IPS-20b (cell line): ENCODE measurements at regions not wholly inside any gene's neighbourhood (a gene's known extent, or its start where the extent isn't known, plus 50 kb on each side); places are given as distances from the start of the nearest gene placed in this dataset.
"Not testable (repeated sequence)": the region's sequence is repeated elsewhere in the genome, so short reads cannot be mapped to it uniquely, and the experiment has no call there.

Source experiments
- H3K27ac ChIP-seq: one replicate; pipeline ENCODE4 v1.5.1; 2013; ENCODE audit warnings: low read length
- H3K27me3 ChIP-seq: 2 replicates; pipeline ENCODE4 v1.6.1; 2013; ENCODE audit warnings: mild to moderate bottlenecking, low read length, inconsistent platforms; ENCODE audit not compliant: insufficient read depth
- H3K36me3 ChIP-seq: 2 replicates; pipeline ENCODE4 v1.6.1; 2013; ENCODE audit warnings: low read depth, mild to moderate bottlenecking, inconsistent platforms, low read length, moderate library complexity; ENCODE audit not compliant: insufficient read depth
- H3K4me1 ChIP-seq: 2 replicates; pipeline ENCODE4 v1.6.1; 2013; ENCODE audit warnings: mild to moderate bottlenecking, control low read depth, inconsistent platforms, low read length, moderate library complexity; ENCODE audit not compliant: insufficient read depth
- H3K4me3 ChIP-seq: 2 replicates; pipeline ENCODE4 v1.5.1; 2013; ENCODE audit warnings: mild to moderate bottlenecking, low read length, inconsistent platforms
- H3K9ac ChIP-seq: 2 replicates; pipeline ENCODE4 v1.6.1; 2013; ENCODE audit warnings: low read depth, mild to moderate bottlenecking, inconsistent platforms, low read length, moderate library complexity
- H3K9me3 ChIP-seq: 2 replicates; pipeline ENCODE4 v1.6.1; 2013; ENCODE audit warnings: mild to moderate bottlenecking, low read depth, low read length, inconsistent platforms; ENCODE audit not compliant: insufficient read depth

- not testable (repeated sequence) for H3K4me1 ChIP-seq, H3K4me3 ChIP-seq, H3K27me3 ChIP-seq, H3K9ac ChIP-seq, H3K27ac ChIP-seq, H3K36me3 ChIP-seq
- peaks cover 32% of the 10 kb centered on the region for H3K9me3 ChIP-seq
Measured at GRCh38 chr9:65401456-65402045, 116.5 kb upstream of the FOXD4L5 start.

GRCh38 chr9:65400886-65401285, 115.9 kb upstream of the FOXD4L5 start:
- Histone ChIP-seq H3K27me3 (no peaks in the 10 kb centered on the region), H3K9ac (no peak overlapping the region), H3K9me3 (peaks cover 32% of the 10 kb centered on the region), H3K36me3 (no peaks in the 10 kb centered on the region), H3K4me3 (no peak overlapping the region), H3K4me1 (no peaks in the 10 kb centered on the region), H3K27ac (no peak overlapping the region)

DNA sequence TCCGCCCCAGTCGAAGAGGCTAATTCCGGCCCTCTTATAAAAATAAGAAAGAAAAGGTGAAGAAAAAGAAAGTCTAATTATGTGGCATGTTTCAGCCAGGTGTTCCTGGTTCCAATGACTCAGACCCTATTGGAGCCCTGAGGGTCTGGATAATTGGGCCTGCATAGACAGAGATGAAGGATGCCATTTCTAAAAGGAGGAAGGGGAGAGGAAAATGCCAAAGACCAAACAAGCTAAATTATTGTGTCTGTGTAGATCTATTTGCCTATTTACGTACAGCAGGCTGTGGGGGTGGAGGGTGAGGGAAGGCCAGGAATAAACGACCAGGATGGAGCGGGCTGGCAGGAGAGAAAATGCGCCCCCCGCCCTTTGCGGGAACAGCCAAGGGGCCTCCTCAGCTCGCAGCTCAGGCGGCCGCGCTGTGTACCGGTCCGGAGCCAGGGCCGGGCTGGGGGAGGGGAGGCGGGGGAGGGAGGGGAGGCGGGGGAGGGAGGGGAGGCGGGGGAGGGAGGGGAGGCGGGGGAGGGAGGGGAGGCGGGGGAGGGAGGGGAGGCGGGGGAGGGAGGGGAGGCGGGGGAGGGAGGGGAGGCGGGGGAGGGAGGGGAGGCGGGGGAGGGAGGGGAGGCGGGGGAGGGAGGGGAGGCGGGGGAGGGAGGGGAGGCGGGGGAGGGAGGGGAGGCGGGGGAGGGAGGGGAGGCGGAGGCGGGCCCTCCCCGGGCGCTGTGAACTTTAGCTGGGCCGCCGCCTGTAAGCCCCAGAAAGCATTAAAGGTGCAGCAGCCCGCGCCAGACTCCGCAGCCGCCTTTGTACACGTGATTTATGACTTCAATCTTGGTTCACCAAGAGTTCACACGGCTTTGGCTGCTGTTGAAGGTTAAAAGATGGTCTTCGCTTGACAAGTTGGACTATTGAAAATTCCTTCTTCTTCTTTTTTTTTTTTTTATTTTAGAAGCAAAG, 113.0 kb upstream of the FOXD4L5 start:
- H3K4me3 ChIP-seq, H3K36me3 ChIP-seq, H3K27me3 ChIP-seq, H3K4me1 ChIP-seq, H3K9ac ChIP-seq, H3K27ac ChIP-seq: not testable (repeated sequence)
- peaks cover 12% of the 10 kb centered on the region for H3K9me3 ChIP-seq

GRCh38 chr9:65397226-65397625, 112.2 kb upstream of the FOXD4L5 start:
- not testable (repeated sequence) for H3K4me1 ChIP-seq, H3K4me3 ChIP-seq, H3K36me3 ChIP-seq, H3K27me3 ChIP-seq, H3K27ac ChIP-seq, H3K9ac ChIP-seq
- peaks cover 12% of the 10 kb centered on the region for H3K9me3 ChIP-seq

DNA sequence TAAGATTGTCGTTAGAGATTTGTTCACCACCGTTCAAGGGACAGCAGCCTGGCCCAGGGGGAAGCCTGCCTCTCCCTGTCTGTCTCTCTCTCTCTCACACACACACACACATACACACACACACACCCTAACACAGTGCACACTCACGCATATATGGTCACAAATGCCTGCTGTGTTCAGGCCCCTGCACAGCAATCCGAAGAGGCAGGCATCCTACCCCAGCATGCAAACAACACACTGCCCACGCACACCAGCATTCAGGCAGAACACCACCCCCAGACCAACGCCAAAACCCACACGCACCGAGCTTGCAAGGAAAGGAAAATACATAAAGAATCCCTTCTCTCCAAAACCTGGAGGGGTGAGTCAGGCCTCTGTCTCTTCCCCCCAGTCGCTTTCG, 111.6 kb upstream of the FOXD4L5 start:
- peaks cover 12% of the 10 kb centered on the region for H3K9me3 ChIP-seq
- H3K27ac ChIP-seq, H3K4me1 ChIP-seq, H3K4me3 ChIP-seq, H3K27me3 ChIP-seq, H3K36me3 ChIP-seq, H3K9ac ChIP-seq: not testable (repeated sequence)

- not testable (repeated sequence) for H3K27me3 ChIP-seq, H3K4me3 ChIP-seq, H3K9me3 ChIP-seq, H3K27ac ChIP-seq, H3K4me1 ChIP-seq, H3K36me3 ChIP-seq, H3K9ac ChIP-seq
Measured at GRCh38 chr9:65395789-65396188, 110.8 kb upstream of the FOXD4L5 start.

DNA sequence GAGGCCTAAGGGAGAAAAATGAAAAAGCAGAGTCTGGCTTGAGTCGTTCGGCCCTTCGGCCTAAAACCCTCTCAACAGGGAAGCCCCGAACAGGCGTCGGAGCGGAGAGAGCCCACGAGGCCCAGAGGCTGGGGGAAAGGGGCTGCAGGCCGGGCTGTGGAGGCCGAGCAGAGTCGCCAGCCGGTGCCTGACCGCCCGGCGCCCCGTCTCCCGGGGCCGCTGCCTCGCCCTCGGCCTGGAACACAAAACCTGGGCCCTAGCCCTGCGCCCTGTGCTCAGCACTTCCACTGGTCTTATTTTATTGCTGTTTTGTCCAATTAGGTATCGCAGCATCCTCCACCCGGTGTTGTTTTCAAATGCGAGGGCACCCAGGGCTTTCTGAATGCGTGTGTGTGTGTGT, 110.1 kb upstream of the FOXD4L5 start:
- H3K9me3 ChIP-seq, H3K27me3 ChIP-seq, H3K4me1 ChIP-seq, H3K9ac ChIP-seq, H3K4me3 ChIP-seq, H3K27ac ChIP-seq, H3K36me3 ChIP-seq: not testable (repeated sequence)

DNA sequence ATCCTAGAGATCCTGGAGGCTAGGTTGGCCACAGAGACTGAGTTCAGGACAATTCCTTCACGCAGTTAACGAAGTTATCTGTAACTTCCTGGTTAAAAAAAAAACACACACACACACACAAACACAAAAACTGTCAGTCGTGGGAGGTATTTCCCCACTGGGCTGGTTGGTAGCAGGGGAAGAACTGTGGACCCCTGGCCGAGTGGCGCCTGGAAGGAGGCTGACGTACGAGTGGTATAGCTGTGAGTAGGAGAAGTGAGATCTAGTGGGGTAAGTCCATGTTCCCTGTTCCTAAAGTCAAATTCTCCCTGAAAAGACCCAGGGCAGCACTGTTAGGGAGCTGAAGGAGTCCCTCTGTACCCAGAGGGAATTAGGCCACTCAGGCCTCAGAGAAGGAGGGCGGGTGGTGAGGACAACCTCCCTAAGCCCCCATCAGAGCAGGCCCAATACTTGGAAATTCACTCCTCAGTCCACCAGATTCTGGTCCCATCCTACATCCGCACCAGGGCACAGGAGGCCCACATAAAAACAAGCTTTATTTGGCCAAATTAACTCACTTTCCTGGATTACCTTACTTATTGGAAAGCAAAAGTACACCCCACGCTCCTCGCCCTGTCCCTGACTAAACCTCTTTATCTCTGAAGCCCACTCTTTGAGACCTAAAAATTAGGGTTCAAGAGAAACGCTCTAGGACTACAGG, 108.3 kb upstream of the FOXD4L5 start:
- H3K4me3 ChIP-seq, H3K27me3 ChIP-seq, H3K36me3 ChIP-seq, H3K27ac ChIP-seq, H3K9ac ChIP-seq, H3K9me3 ChIP-seq, H3K4me1 ChIP-seq: not testable (repeated sequence)

DNA sequence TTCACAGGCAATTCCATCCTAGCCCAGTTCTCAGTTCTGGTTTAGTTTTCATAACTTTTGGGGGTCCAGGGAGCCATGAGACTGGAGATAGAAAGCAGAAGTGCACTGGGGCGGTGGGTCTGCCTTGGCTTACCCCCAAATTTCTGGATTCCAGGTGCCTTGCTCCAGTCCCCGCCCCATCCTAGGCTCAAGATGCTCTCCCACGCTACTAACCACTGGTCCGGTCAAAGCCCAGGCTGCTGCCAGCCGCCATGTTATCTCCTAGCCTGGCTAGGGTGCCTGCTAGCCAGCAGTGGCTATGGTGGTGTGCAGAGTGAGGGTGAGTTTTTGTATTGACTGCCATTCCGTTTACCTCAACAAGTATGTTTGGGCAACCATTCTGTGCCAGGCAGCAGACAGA, 107.6 kb upstream of the FOXD4L5 start:
- H3K27ac ChIP-seq, H3K4me3 ChIP-seq, H3K4me1 ChIP-seq, H3K27me3 ChIP-seq, H3K9ac ChIP-seq, H3K36me3 ChIP-seq, H3K9me3 ChIP-seq: not testable (repeated sequence)

DNA sequence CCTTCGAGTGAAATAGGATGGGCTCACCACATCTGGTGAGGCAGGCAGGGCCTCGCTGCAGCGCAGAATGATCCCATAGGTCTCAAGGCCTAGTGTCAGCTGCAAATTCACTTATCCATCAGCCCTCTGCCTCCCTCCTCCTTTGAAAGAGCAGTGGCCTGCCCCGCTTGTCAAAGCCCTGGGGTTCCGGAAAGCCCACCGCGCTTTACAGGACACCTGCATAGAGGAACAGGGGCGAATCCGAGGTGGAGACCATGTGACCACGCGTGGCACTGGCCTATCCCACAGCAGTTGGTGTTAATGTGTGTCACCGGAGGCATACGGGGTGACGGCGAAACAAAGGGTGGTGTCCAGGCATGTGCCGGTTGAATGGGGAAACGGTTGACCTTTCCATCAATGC, 104.7 kb upstream of the FOXD4L5 start:
- H3K27me3 ChIP-seq, H3K4me1 ChIP-seq, H3K9ac ChIP-seq, H3K4me3 ChIP-seq, H3K27ac ChIP-seq, H3K36me3 ChIP-seq, H3K9me3 ChIP-seq: not testable (repeated sequence)

- not testable (repeated sequence) for H3K27me3 ChIP-seq, H3K9ac ChIP-seq, H3K36me3 ChIP-seq, H3K4me3 ChIP-seq, H3K27ac ChIP-seq, H3K9me3 ChIP-seq, H3K4me1 ChIP-seq
Measured at GRCh38 chr9:65389216-65389615, 104.2 kb upstream of the FOXD4L5 start.

DNA sequence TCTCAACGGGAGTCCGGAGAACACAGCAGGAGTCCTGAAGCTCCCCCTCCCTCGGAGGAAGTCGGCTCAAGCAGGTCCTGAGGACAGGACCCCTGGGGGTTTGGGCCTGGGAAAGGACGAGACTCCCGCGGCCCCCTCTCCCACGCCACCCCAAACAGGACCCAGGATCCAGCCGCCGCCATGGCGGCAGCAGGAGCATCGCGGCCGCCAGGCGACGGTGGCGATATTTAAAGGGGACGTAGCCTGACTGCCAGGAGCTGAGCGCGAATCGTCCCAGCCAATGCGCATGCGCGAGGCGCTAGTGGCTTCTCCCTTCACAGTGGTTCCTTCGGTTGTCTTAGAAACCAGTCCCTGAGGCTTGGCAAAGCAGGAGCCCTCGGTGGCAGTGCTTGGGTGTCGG, 101.7 kb upstream of the FOXD4L5 start:
- not testable (repeated sequence) for H3K9ac ChIP-seq, H3K36me3 ChIP-seq, H3K27me3 ChIP-seq, H3K9me3 ChIP-seq, H3K4me3 ChIP-seq, H3K4me1 ChIP-seq, H3K27ac ChIP-seq
